ENCODE measurements at regions not wholly inside any gene's neighbourhood (a gene's known extent, or its start where the extent isn't known, plus 50 kb on each side); places are given as distances from the start of the nearest gene placed in this dataset.

DNA sequence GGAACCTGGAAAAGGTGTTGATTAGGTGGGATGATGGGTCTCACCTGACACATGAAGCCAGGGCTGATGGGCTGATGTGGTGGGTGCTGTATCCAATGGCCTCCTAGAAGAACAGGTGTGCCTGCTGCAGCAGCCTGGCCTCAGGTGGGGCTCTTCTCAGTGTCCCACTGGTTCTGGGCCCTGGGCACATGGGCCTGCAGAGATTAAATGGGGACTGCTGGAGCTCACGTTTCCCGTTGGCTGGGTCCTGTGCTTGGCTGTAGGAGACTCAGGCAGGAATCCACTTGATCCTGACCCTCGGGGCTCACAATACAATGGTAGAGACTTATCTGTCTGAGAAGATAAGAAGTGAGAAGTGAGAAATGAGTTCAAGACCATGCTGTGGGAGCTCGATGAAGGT is 170.9 kb downstream of the KCNS3 start:
- BruUV-seq (replicated peaks): no TSS peak

More for the DNA sequence above, 170.9 kb downstream of the KCNS3 start:
- no peak for FAIRE-seq
- Histone ChIP-seq H3K36me3 (ENCODE audit: control insufficient read depth in 2 of 2, extremely low read depth in 1 of 2, insufficient read depth in 2 of 2, low read length in 2 of 2) (no peaks in the 10 kb centered on the region), H3K79me2 (ENCODE audit: control insufficient read depth, insufficient read depth, low read length) (no peaks in the 10 kb centered on the region), H3K4me2 (ENCODE audit: insufficient read depth, low read length) (no peak overlapping the region), H3K9me3 (replicated peaks; ENCODE audit: control insufficient read depth, insufficient read depth, low read length) (no peaks in the 10 kb centered on the region), H3K4me1 (ENCODE audit: control insufficient read depth, extremely low read depth, insufficient read depth, low read length) (no peaks in the 10 kb centered on the region), H3K27ac (ENCODE audit: insufficient read depth, low read depth, low read length) (no peak overlapping the region), H3K9ac (replicated peaks; ENCODE audit: extremely low read depth, insufficient read depth, low read length) (no peak overlapping the region), H3K27me3 (ENCODE audit: control insufficient read depth in 2 of 2, insufficient read depth in 2 of 2, low read length in 2 of 2) (no peaks in the 10 kb centered on the region), H2AFZ (ENCODE audit: low read depth, low read length) (no peak overlapping the region), H3K9me1 (replicated peaks; ENCODE audit: control insufficient read depth, extremely low read depth, insufficient read depth, low read length) (no peaks in the 10 kb centered on the region), H3K4me3 (replicated peaks in 1 of 3; ENCODE audit: insufficient read depth in 1 of 3, low read depth in 1 of 3, low read length in 3 of 3) (no peak overlapping the region), H4K20me1 (replicated peaks; ENCODE audit: control insufficient read depth, extremely low read depth, insufficient read depth, low read length) (no peaks in the 10 kb centered on the region)
- intact Hi-C loops (cut with micrococcal nuclease) (no loop called here), dilution Hi-C loops (cut with MboI; ENCODE audit: extremely low pct_ligation_motif_present, low sequenced_read_pairs) (no loop called here)
- no peak for DNase-seq (ENCODE audit: low read depth, low spot score)
- ChIA-PET CTCF (no interaction called here), POLR2A (no interaction called here)
- no peak for TF ChIP-seq EZH2 (IDR thresholded peaks at IDR 0.05; ENCODE audit: borderline replicate concordance, low read depth, low read length, severe bottlenecking)
- TF ChIP-seq, protein P1, sequence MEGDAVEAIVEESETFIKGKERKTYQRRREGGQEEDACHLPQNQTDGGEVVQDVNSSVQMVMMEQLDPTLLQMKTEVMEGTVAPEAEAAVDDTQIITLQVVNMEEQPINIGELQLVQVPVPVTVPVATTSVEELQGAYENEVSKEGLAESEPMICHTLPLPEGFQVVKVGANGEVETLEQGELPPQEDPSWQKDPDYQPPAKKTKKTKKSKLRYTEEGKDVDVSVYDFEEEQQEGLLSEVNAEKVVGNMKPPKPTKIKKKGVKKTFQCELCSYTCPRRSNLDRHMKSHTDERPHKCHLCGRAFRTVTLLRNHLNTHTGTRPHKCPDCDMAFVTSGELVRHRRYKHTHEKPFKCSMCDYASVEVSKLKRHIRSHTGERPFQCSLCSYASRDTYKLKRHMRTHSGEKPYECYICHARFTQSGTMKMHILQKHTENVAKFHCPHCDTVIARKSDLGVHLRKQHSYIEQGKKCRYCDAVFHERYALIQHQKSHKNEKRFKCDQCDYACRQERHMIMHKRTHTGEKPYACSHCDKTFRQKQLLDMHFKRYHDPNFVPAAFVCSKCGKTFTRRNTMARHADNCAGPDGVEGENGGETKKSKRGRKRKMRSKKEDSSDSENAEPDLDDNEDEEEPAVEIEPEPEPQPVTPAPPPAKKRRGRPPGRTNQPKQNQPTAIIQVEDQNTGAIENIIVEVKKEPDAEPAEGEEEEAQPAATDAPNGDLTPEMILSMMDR (IDR thresholded peaks at IDR 0.05; ENCODE audit: extremely low read depth in 1 of 2, insufficient read depth in 1 of 2, low read depth in 1 of 2, low read length in 2 of 2): no peak
- TF ChIP-seq POLR2AphosphoS5 (IDR thresholded peaks at IDR 0.05; ENCODE audit: insufficient read depth, low read depth, low read length): no peak
- no peak for TF ChIP-seq POLR2A (IDR thresholded peaks at IDR 0.05; ENCODE audit: low read depth, low read length)
- TF ChIP-seq, protein P2, sequence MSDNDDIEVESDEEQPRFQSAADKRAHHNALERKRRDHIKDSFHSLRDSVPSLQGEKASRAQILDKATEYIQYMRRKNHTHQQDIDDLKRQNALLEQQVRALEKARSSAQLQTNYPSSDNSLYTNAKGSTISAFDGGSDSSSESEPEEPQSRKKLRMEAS (IDR thresholded peaks at IDR 0.05; ENCODE audit: insufficient read depth, insufficient read length): no peak
- TF ChIP-seq GATA2 (IDR thresholded peaks at IDR 0.05; ENCODE audit: insufficient read depth, insufficient read length, low read depth, low read length): no peak
- no peak for TF ChIP-seq JUN (IDR thresholded peaks at IDR 0.05; ENCODE audit: borderline replicate concordance, insufficient read depth, insufficient read length, low read depth)
- TF ChIP-seq MYC (IDR thresholded peaks at IDR 0.05; ENCODE audit: low read depth, low read length): no peak
- TF ChIP-seq FOS (IDR thresholded peaks at IDR 0.05; ENCODE audit: borderline replicate concordance, insufficient read depth, low read length): no peak

Data from endothelial cell of umbilical vein (primary cell).